ENCODE measurements at regions not wholly inside any gene's neighbourhood (a gene's known extent, or its start where the extent isn't known, plus 50 kb on each side); places are given as distances from the start of the nearest gene placed in this dataset.
"Not testable (repeated sequence)": the region's sequence is repeated elsewhere in the genome, so short reads cannot be mapped to it uniquely, and the experiment has no call there.

DNA sequence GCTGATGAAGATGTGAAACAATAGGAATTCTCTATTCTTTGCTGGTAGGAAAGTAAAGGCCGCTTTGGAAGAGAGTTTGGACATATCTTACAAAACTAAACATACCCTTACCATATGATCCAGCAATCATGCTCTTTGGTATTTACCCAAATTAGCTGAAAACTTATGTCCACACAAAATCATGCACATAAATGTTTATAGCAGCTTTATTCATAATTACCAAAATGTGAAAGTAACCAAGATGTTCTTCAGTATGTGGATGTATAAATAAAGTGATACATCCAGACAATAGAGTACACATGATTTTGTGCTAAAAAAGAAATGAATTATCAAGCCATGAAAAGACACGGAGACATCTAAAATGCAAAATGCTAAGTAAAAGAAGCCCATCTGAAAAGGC lies 98.7 kb upstream of the SLC35F3 start:
- H3K36me3 ChIP-seq (replicated peaks; ENCODE audit: control insufficient read depth, insufficient read depth, low read length): no peaks in the 10 kb centered on the region
- H3K27me3 ChIP-seq (ENCODE audit: control insufficient read depth, insufficient read depth, low read length): no peaks in the 10 kb centered on the region
- H3K4me3 ChIP-seq (ENCODE audit: insufficient read depth, low read depth, low read length): no peak overlapping the region
- DNase-seq: no peak

DNA sequence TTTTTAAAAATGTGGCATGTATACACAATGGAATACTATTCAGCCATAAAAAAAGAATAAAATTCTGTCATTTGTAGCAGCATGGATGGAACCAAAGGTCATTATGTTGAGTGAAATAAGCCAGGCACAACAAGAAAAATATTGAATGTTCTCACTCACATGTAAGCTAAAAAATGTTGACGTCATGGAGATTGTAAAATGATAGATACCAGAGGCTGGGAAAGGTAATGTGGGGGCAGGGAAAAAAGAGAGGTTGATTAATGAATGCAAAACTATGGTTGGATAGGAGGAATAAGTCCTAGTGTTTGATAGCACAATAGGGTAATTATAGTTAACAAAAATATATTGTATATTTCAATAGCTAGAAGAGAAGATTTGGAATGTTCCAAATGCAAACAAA lies 89.1 kb upstream of the SLC35F3 start:
- Histone ChIP-seq H3K36me3 (replicated peaks; ENCODE audit: control insufficient read depth, insufficient read depth, low read length) (no peaks in the 10 kb centered on the region), H3K4me3 (ENCODE audit: insufficient read depth, low read depth, low read length) (no peak overlapping the region), H3K27me3 (ENCODE audit: control insufficient read depth, insufficient read depth, low read length) (no peaks in the 10 kb centered on the region)
- no peak for DNase-seq

DNA sequence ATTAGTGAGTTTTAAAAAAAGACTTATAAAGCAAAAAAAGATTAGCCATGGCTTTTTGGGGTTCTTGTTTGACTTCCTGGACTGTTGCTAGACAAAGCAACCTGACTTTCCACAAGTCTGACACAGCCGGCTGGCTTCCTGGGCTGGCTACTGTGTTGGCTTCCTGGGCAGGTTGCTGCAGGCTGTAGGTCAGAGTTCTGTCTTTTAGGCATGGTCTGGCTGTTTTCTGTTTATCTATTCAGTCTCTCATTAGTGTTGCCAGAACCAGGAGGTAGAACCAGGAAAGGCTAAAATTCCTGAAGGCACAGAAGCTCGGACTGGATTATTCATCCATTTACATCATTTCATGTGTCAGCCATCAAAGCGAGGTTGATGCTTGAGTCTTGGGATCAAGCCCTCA lies 88.6 kb upstream of the SLC35F3 start:
- no peak for DNase-seq
- no peaks in the 10 kb centered on the region for H3K36me3 ChIP-seq (replicated peaks; ENCODE audit: control insufficient read depth, insufficient read depth, low read length)
- no peak overlapping the region for H3K4me3 ChIP-seq (ENCODE audit: insufficient read depth, low read depth, low read length)
- H3K27me3 ChIP-seq (ENCODE audit: control insufficient read depth, insufficient read depth, low read length): no peaks in the 10 kb centered on the region

DNA sequence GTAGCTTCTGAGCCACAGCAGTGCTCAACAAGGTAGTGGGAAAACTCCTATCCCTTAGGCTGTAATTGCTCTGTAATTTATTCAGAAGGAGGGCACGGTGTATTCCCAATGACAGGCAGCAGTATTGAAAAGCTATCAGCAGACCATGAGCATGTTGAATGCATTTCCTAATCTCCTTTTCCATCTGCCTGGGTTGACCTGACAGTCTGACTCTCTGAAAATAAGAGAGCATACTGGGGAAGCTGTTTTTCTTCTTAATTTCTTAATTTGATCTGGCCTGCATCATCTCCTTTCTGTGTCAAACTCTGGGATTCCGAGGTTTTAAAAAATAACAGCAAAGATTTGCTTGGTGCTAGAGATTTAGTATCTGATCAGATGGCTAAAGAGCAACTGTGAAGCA lies 88.1 kb upstream of the SLC35F3 start:
- Histone ChIP-seq H3K36me3 (replicated peaks; ENCODE audit: control insufficient read depth, insufficient read depth, low read length) (no peaks in the 10 kb centered on the region), H3K4me3 (ENCODE audit: insufficient read depth, low read depth, low read length) (no peak overlapping the region), H3K27me3 (ENCODE audit: control insufficient read depth, insufficient read depth, low read length) (no peaks in the 10 kb centered on the region)
- no peak for DNase-seq

DNA sequence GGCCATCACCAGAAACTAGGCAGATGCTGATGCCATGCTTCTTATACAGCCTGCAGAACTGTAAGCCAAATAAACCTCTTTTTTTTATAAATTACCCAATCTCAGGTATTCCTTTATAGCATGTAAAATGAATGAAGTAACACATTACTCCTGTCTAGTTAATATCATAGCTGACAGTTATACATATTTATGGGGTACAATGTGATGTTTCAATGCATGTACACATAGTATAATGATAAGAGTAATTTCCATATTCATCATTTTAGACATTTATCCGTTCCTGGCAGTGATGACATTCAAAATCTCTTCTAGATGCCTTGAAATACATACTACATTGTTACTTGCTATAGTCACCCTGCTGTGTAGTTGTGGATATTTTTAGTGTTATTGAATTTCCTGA lies 85.4 kb upstream of the SLC35F3 start:
- Histone ChIP-seq H3K27me3 (ENCODE audit: control insufficient read depth, insufficient read depth, low read length) (no peaks in the 10 kb centered on the region), H3K4me3 (ENCODE audit: insufficient read depth, low read depth, low read length) (no peak overlapping the region)
- no peak for DNase-seq

DNA sequence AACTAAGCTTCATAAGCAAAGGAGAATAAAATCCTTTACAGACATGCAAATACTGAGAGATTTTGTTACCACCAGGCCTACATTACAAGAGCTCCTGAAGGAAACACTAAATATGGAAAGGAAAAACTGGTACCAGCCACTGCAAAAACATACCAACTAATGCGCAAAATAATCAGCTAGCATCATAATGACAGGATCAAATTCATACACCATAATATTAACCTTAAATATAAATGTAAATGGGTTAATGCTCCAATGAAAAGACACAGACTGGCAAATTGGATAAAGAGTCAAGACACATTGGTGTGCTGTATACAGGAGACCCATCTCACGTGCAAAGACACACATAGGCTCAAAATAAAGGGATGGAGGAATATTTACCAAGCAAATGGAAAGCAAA lies 80.3 kb upstream of the SLC35F3 start:
- not testable (repeated sequence) for H3K36me3 ChIP-seq (replicated peaks; ENCODE audit: control insufficient read depth, insufficient read depth, low read length); H3K27me3 ChIP-seq (ENCODE audit: control insufficient read depth, insufficient read depth, low read length); H3K4me3 ChIP-seq (ENCODE audit: insufficient read depth, low read depth, low read length); DNase-seq

More for the DNA sequence above, 85.4 kb upstream of the SLC35F3 start:
- no peaks in the 10 kb centered on the region for H3K36me3 ChIP-seq (replicated peaks; ENCODE audit: control insufficient read depth, insufficient read depth, low read length)

DNA sequence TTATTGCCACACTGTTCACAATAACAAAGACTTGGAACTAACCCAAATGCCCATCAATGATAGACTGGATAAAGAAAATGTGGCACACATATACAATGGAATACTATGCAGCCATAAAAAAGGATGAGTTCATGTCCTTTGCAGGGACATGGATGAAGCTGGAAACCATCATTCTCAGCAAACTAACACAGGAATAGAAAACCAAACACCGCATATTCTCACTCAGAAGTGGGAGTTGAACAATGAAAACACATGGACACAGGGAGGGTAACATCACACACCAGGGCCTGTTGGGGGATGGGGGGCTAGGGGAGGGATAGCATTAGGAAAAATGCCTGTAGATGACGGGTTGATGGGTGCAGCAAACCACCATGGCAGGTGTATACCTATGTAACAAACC lies 76.5 kb upstream of the SLC35F3 start:
- not testable (repeated sequence) for H3K27me3 ChIP-seq (ENCODE audit: control insufficient read depth, insufficient read depth, low read length); DNase-seq; H3K4me3 ChIP-seq (ENCODE audit: insufficient read depth, low read depth, low read length); H3K36me3 ChIP-seq (replicated peaks; ENCODE audit: control insufficient read depth, insufficient read depth, low read length)

DNA sequence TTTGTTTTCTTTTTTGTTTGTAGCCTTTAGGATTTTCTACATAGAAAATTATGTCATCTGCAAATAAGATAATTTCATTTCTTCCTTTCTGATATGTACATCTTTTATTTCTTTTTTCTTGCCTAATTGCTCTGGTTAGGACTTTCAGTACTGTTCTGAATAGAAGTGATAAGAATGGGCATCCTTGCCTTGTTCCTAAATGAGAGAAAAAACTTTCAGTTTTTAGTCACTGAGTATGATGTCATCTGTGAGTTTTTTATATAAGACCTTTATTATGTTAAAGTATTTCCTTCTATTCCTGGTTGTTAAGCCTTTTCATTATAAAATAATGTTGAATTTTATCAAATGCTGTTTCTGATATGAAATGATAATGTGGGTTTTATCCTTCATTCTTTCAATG lies 76.0 kb upstream of the SLC35F3 start:
- DNase-seq: no peak
- Histone ChIP-seq H3K36me3 (replicated peaks; ENCODE audit: control insufficient read depth, insufficient read depth, low read length) (no peaks in the 10 kb centered on the region), H3K4me3 (ENCODE audit: insufficient read depth, low read depth, low read length) (no peak overlapping the region), H3K27me3 (ENCODE audit: control insufficient read depth, insufficient read depth, low read length) (no peaks in the 10 kb centered on the region)

DNA sequence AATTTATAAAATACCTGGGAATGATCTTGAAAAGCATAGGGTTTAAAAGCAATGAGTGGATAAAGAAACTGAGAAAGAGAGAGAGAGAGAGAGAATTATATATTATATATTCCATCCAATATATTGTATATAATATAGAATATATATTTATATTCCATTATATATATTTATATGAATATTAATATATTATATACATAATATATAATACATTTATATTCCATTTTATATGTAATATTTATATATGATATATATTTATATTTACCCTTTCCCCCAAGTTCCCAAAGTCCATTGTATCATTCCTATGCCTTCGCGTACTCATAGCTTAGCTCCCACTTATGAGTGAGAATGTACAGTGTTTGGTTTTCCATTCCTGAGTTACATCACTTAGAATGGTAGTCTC lies 69.9 kb upstream of the SLC35F3 start:
- Histone ChIP-seq H3K4me3 (ENCODE audit: insufficient read depth, low read depth, low read length) (no peak overlapping the region), H3K36me3 (replicated peaks; ENCODE audit: control insufficient read depth, insufficient read depth, low read length) (no peaks in the 10 kb centered on the region), H3K27me3 (ENCODE audit: control insufficient read depth, insufficient read depth, low read length) (no peaks in the 10 kb centered on the region)
- DNase-seq: no peak

DNA sequence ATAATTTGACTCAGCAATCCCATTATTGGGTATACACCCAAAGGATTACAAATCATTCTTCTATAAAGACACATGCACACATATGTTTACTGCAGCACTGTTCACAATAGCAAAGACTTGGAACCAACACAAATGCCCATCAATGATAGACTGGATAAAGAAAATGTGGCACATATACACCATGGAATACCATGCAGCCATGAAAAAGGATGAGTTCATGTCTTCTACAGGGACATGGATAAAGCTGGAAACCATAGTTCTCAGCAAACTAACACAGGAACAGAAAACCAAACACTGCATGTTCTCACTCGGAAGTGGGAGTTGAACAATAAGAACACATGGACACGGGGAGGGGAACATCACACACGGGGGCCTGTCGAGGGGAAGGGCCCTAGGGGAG lies 66.3 kb upstream of the SLC35F3 start:
- not testable (repeated sequence) for H3K36me3 ChIP-seq (replicated peaks; ENCODE audit: control insufficient read depth, insufficient read depth, low read length); DNase-seq; H3K27me3 ChIP-seq (ENCODE audit: control insufficient read depth, insufficient read depth, low read length); H3K4me3 ChIP-seq (ENCODE audit: insufficient read depth, low read depth, low read length)

DNA sequence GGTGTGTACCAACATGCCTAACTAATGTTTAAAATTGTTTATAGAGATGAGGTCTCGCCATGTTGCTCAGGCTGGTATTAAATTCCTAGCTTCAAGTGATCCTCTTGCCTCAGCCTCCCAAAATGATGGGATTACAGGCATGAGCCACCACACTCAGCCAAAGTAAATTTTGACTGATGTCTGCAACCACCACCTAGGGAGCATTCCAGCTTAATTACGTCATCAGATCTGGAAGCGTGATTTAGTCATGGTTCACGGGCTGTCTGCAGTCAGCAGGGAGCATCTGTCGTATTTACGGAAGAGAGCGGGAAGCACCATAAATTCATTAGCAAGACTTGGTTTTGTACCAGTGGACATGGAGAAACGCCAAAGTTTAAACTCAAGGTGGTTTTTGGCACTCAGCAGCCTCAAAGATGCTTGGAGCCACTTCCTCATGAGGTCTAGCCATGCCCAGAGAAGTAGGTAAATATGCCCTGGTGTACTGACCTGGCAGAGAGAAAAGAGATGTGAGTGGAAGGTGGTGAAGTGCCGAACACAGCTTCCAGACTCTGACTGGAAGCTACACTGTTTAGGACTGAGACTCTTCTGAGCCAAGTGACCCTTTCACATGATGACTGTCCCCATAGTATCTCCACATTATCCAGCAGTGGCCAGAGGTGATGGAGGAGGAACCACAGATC lies 60.8 kb upstream of the SLC35F3 start:
- DNase-seq: no peak
- no peaks in the 10 kb centered on the region for H3K27me3 ChIP-seq (ENCODE audit: control insufficient read depth, insufficient read depth, low read length)
- H3K36me3 ChIP-seq (replicated peaks; ENCODE audit: control insufficient read depth, insufficient read depth, low read length): no peaks in the 10 kb centered on the region
- H3K4me3 ChIP-seq (ENCODE audit: insufficient read depth, low read depth, low read length): no peak overlapping the region

DNA sequence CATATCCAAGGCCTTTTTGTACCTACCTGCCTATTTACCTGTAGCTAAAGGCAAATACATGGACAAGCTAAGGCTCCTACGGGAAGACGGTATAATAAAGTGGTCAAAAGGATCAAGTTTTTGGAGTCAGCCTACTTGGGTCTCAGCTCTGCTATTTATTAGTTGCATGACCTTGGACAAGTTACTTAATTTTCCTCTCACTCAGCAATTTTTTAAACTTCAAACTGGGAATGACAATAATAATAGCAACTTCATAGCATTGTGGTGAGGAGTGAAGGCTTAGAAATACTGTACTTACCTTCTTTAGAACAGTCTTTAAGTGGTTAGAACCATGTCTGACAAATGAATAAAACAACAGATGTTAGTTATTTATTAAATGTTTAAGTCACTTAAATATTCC lies 60.2 kb upstream of the SLC35F3 start:
- DNase-seq: no peak
- Histone ChIP-seq H3K36me3 (replicated peaks; ENCODE audit: control insufficient read depth, insufficient read depth, low read length) (no peaks in the 10 kb centered on the region), H3K4me3 (ENCODE audit: insufficient read depth, low read depth, low read length) (no peak overlapping the region), H3K27me3 (ENCODE audit: control insufficient read depth, insufficient read depth, low read length) (no peaks in the 10 kb centered on the region)

DNA sequence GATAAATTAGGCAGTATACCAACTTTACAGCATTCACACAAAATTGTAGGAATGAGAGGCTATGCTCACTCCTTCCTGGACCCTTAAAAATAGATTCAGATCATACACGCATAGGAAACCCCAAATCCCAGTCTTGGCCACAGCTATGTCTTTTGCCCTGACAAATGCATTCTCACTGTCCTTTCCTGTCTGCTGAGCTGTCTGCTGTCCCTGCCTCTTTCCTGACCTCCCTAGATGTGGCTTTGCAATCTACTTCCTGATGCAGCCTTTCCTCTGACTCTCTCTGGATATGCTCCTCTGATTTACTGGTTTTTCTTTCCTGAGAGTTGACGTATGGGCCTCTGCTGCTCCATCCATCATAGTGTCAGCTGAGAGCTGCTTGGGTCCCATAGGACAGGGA lies 59.8 kb upstream of the SLC35F3 start:
- DNase-seq: no peak
- Histone ChIP-seq H3K36me3 (replicated peaks; ENCODE audit: control insufficient read depth, insufficient read depth, low read length) (no peaks in the 10 kb centered on the region), H3K4me3 (ENCODE audit: insufficient read depth, low read depth, low read length) (no peak overlapping the region), H3K27me3 (ENCODE audit: control insufficient read depth, insufficient read depth, low read length) (no peaks in the 10 kb centered on the region)
